GM12878 (cell line): ENCODE measurements at regions not wholly inside any gene's neighbourhood (a gene's known extent, or its start where the extent isn't known, plus 50 kb on each side); places are given as distances from the start of the nearest gene placed in this dataset.

Experiments used
- EZH2 ChIP-seq: IDR thresholded peaks from 2 replicates; pipeline ENCODE4 v1.6.1; 2012; ENCODE audit warnings: low read depth, mild to moderate bottlenecking, control low read depth, inconsistent platforms, low read length, borderline replicate concordance; ENCODE audit not compliant: control insufficient read depth
- YBX1 ChIP-seq: fragments of 450-650 bp; IDR thresholded peaks from 2 replicates; pipeline ENCODE4 v1.6.1; 2016; ENCODE audit warnings: antibody characterized with exemption

DNA sequence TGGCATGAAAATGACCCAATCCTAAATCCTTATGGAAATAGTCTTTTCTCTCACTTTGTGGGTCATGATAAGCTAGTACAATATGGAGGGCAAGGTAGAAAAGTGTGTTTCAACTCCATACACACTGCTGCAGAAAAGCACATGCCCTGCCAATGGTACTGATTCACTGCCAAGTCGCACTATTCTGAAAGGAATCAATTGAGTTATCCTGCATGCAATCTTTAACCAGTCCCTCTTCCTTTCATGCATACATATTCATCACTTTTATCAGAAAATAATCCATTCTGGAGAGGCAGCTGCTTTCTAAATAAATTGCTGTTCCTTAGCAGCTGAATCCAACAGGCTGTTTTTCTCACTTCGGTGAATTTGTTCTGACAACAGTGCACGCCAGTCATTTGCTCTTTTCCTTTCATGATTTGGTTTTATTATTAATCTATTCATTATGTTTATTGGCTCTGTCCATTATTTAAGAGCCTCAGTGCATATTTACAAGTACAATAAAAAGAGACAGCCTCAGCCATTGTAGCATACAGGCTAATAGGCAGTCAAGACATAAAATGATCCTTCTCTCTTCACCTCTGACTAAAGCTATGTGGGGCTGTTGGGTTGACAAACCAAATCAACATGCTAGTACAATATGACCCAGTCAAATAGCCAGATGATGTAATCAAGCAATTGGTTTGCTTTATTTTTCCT is 108.8 kb downstream of the CHD1L start:
- no peak for TF ChIP-seq YBX1
- TF ChIP-seq EZH2, result no peak
